GM23338 (cell line): ENCODE measurements at regions not wholly inside any gene's neighbourhood (a gene's known extent, or its start where the extent isn't known, plus 50 kb on each side); places are given as distances from the start of the nearest gene placed in this dataset.

Experiments used
- ATAC-seq: fragments of 200-7000 bp; cut with Tn5 transposase; 3 replicates; pipeline ENCODE4 v1.9.1; 2020
- DNase-seq: peaks from one replicate; pipeline ENCODE4 v3.0.0-alpha.2; 2015; ENCODE audit warnings: low spot score
- H2AFZ ChIP-seq: fragments of 200-600 bp; sonication (generic); 2 replicates; pipeline ENCODE4 v1.8.0; 2016; ENCODE audit warnings: antibody characterized with exemption, mild to moderate bottlenecking, moderate library complexity
- H3F3A ChIP-seq: fragments of 200-600 bp; sonication (generic); replicated peaks from 2 replicates; pipeline ENCODE4 v1.8.0; 2017; ENCODE audit warnings: antibody characterized with exemption, mixed run types, low read depth
- H3K27ac ChIP-seq: fragments of 200-600 bp; sonication (generic); 2 replicates; pipeline ENCODE4 v1.6.1; 2016; ENCODE audit warnings: low read depth
- H3K27me3 ChIP-seq: fragments of 200-600 bp; sonication (generic); 2 replicates; pipeline ENCODE4 v1.8.0; 2016; ENCODE audit warnings: mild to moderate bottlenecking, mixed run types, moderate library complexity; ENCODE audit not compliant: insufficient read depth
- H3K36me3 ChIP-seq: fragments of 200-600 bp; sonication (generic); 2 replicates; pipeline ENCODE4 v1.8.0; 2016; ENCODE audit warnings: mild to moderate bottlenecking; ENCODE audit not compliant: insufficient read depth
- H3K4me1 ChIP-seq: fragments of 200-600 bp; sonication (generic); 2 replicates; pipeline ENCODE4 v1.8.0; 2016; ENCODE audit warnings: mild to moderate bottlenecking, moderate library complexity; ENCODE audit not compliant: insufficient read depth
- H3K4me2 ChIP-seq: fragments of 200-600 bp; sonication (generic); 2 replicates; pipeline ENCODE4 v1.7.1; 2017; ENCODE audit warnings: mixed run types
- H3K4me3 ChIP-seq: fragments of 200-600 bp; sonication (generic); 2 replicates; pipeline ENCODE4 v1.6.1; 2016; ENCODE audit warnings: mixed run types
- H3K79me2 ChIP-seq: fragments of 200-600 bp; sonication (generic); replicated peaks from 2 replicates; pipeline ENCODE4 v1.8.0; 2017; ENCODE audit warnings: mild to moderate bottlenecking; ENCODE audit not compliant: insufficient read depth
- H3K9me2 ChIP-seq: fragments of 200-600 bp; sonication (generic); 2 replicates; pipeline ENCODE4 v1.8.0; 2017; ENCODE audit not compliant: insufficient read depth
- H4K20me1 ChIP-seq: fragments of 200-600 bp; sonication (generic); replicated peaks from 2 replicates; pipeline ENCODE4 v1.8.0; 2017; ENCODE audit warnings: mild to moderate bottlenecking; ENCODE audit not compliant: insufficient read depth
- H3K27ac Mint-ChIP-seq: 2 replicates; pipeline ENCODE4 v1.8.0; 2020; ENCODE audit warnings: inconsistent platforms, mild to moderate bottlenecking, moderate library complexity, mixed read lengths
- H3K27me3 Mint-ChIP-seq: 3 replicates; pipeline ENCODE4 v1.8.0; 2022; ENCODE audit warnings: low read depth, mild to moderate bottlenecking, moderate library complexity, mixed read lengths, inconsistent platforms; ENCODE audit not compliant: insufficient read depth, poor library complexity
- H3K36me3 Mint-ChIP-seq: 3 replicates; pipeline ENCODE4 v1.8.0; 2021; ENCODE audit warnings: low read depth, mild to moderate bottlenecking, inconsistent platforms, moderate library complexity, mixed read lengths
- H3K4me1 Mint-ChIP-seq: 3 replicates; pipeline ENCODE4 v1.8.0; 2020; ENCODE audit warnings: mild to moderate bottlenecking, inconsistent platforms, mixed read lengths
- H3K4me3 Mint-ChIP-seq: 3 replicates; pipeline ENCODE4 v1.8.0; 2021; ENCODE audit warnings: moderate library complexity, mild to moderate bottlenecking, inconsistent platforms, mixed read lengths
- H3K9me3 Mint-ChIP-seq: 3 replicates; pipeline ENCODE4 v1.8.0; 2020; ENCODE audit warnings: moderate library complexity, mild to moderate bottlenecking, inconsistent platforms, mixed read lengths
- CREB1 ChIP-seq: fragments of 250-450 bp; sonication (Bioruptor Pico); IDR thresholded peaks from 2 replicates; pipeline ENCODE4 v1.5.0; 2020; ENCODE audit warnings: low read depth, mild to moderate bottlenecking, moderate library complexity
- CTCF ChIP-seq, 2 experiments: fragments of 200-600 bp in 1 of 2; sonication (generic) in 1 of 2; conservative IDR thresholded peaks; 2 replicates each; pipeline versions ENCODE4 v1.5.1 to v1.6.1; 2016 to 2017; ENCODE audit warnings: antibody characterized with exemption in 2 of 2, low read depth in 2 of 2, mild to moderate bottlenecking in 2 of 2, moderate library complexity in 1 of 2
- ETS1 ChIP-seq: IDR thresholded peaks from 2 replicates; pipeline ENCODE4 v1.6.1; 2016; ENCODE audit warnings: antibody characterized with exemption
- EZH2 ChIP-seq: fragments of 200-600 bp; sonication (generic); IDR thresholded peaks from one replicate; pipeline ENCODE4 v1.8.0; 2017; ENCODE audit warnings: antibody characterized with exemption, mild to moderate bottlenecking, low read depth; ENCODE audit not compliant: unreplicated experiment
- EZH2phosphoT487 ChIP-seq: fragments of 200-600 bp; sonication (generic); IDR thresholded peaks from one replicate; pipeline ENCODE4 v1.8.1; 2018; ENCODE audit warnings: antibody characterized with exemption; ENCODE audit not compliant: unreplicated experiment
- JUNB ChIP-seq: IDR thresholded peaks from one replicate; pipeline ENCODE4 v1.6.1; 2016; ENCODE audit warnings: antibody characterized with exemption; ENCODE audit not compliant: unreplicated experiment
- NANOG ChIP-seq: IDR thresholded peaks from 2 replicates; pipeline ENCODE4 v1.6.1; 2016; ENCODE audit warnings: antibody characterized with exemption, borderline replicate concordance
- POLR2AphosphoS5 ChIP-seq: IDR thresholded peaks from 2 replicates; pipeline ENCODE4 v1.6.1; 2016; ENCODE audit warnings: antibody characterized with exemption, low read depth
- REST ChIP-seq: IDR thresholded peaks from one replicate; pipeline ENCODE4 v1.6.1; 2018; ENCODE audit warnings: antibody characterized with exemption; ENCODE audit not compliant: unreplicated experiment
- STAT1 ChIP-seq: IDR thresholded peaks from one replicate; pipeline ENCODE4 v1.6.1; 2016; ENCODE audit warnings: antibody characterized with exemption; ENCODE audit not compliant: unreplicated experiment
- ZNF114 ChIP-seq: fragments of 250-450 bp; sonication (Bioruptor Pico); IDR thresholded peaks from 2 replicates; pipeline ENCODE4 v1.5.0; 2020; ENCODE audit warnings: mild to moderate bottlenecking, moderate library complexity
- ZNF331 ChIP-seq: fragments of 250-450 bp; sonication (Bioruptor Pico); IDR thresholded peaks from 2 replicates; pipeline ENCODE4 v1.5.0; 2020; ENCODE audit warnings: low read depth, mild to moderate bottlenecking, moderate library complexity
- ZNF462 ChIP-seq: fragments of 250-450 bp; sonication (Bioruptor Pico); IDR thresholded peaks from 2 replicates; pipeline ENCODE4 v1.5.0; 2020; ENCODE audit warnings: mild to moderate bottlenecking, moderate library complexity

- Mint-ChIP-seq H3K27me3 (peaks cover 5% of the 10 kb centered on the region), H3K4me3 (no peak overlapping the region), H3K27ac (no peak overlapping the region), H3K9me3 (no peaks in the 10 kb centered on the region), H3K4me1 (no peaks in the 10 kb centered on the region), H3K36me3 (no peaks in the 10 kb centered on the region; the same call in 1 of the 3 replicates)
- no peaks in the 10 kb centered on the region for H3K79me2 ChIP-seq
- peaks cover 25% of the 10 kb centered on the region for H3K9me2 ChIP-seq
- ATAC-seq = no peak
- no peak for TF ChIP-seq ETS1
- no peak for TF ChIP-seq ZNF331
- no peak for TF ChIP-seq REST
- no peak for TF ChIP-seq ZNF114 (CRISPR knock-in tag)
- no peak for TF ChIP-seq POLR2AphosphoS5
- TF ChIP-seq JUNB = no peak
- no peak for TF ChIP-seq EZH2
- TF ChIP-seq ZNF462 (CRISPR knock-in tag) = no peak
- TF ChIP-seq EZH2phosphoT487 = no peak
- no peak for TF ChIP-seq CREB1 (CRISPR knock-in tag)
- TF ChIP-seq STAT1 = no peak
- no peak for TF ChIP-seq NANOG
- no peak for TF ChIP-seq CTCF (conservative IDR thresholded peaks at IDR 0.05; ENCODE audit: low read depth in 2 of 2)
- H3K4me3 ChIP-seq = no peak overlapping the region
- H3K36me3 ChIP-seq = no peaks in the 10 kb centered on the region
- no peaks in the 10 kb centered on the region for H3K27me3 ChIP-seq
- no peak overlapping the region for H3K4me2 ChIP-seq
- no peaks in the 10 kb centered on the region for H3F3A ChIP-seq
- H4K20me1 ChIP-seq = no peaks in the 10 kb centered on the region
- H2AFZ ChIP-seq = no peak overlapping the region
- no peak overlapping the region for H3K27ac ChIP-seq
- DNase-seq = no peak
- no peaks in the 10 kb centered on the region for H3K4me1 ChIP-seq
Measured at GRCh38 chr2:122539311-122539710, 783.9 kb downstream of the TSN start.
